ENCODE measurements at regions not wholly inside any gene's neighbourhood (a gene's known extent, or its start where the extent isn't known, plus 50 kb on each side); places are given as distances from the start of the nearest gene placed in this dataset.

DNA sequence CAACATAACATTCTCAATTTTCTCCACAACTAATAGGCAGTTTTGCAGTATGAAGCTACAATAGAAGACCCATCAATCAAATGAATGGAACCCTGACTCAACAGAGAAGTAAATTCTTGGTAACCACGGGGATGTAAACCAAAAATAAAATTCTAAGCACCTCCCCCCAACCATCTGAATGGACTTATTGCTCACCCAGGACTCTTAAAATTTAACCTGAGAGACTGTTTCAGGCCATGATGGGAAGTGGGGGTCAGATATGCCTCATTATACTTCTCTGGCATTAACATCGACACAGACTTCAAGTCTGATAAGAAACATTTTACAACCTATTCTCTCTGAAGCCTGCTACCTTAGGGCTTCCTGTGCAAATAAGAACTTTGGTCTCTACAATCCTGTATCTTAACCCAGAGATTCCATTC, 620.9 kb downstream of the TLL1 start:
- no peak for TF ChIP-seq JUND (IDR thresholded peaks at IDR 0.05)
- TF ChIP-seq, protein P1, sequence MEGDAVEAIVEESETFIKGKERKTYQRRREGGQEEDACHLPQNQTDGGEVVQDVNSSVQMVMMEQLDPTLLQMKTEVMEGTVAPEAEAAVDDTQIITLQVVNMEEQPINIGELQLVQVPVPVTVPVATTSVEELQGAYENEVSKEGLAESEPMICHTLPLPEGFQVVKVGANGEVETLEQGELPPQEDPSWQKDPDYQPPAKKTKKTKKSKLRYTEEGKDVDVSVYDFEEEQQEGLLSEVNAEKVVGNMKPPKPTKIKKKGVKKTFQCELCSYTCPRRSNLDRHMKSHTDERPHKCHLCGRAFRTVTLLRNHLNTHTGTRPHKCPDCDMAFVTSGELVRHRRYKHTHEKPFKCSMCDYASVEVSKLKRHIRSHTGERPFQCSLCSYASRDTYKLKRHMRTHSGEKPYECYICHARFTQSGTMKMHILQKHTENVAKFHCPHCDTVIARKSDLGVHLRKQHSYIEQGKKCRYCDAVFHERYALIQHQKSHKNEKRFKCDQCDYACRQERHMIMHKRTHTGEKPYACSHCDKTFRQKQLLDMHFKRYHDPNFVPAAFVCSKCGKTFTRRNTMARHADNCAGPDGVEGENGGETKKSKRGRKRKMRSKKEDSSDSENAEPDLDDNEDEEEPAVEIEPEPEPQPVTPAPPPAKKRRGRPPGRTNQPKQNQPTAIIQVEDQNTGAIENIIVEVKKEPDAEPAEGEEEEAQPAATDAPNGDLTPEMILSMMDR (IDR thresholded peaks at IDR 0.05; ENCODE audit: low read depth, low read length, missing input control): no peak
- TF ChIP-seq SP1 (IDR thresholded peaks at IDR 0.05): no peak
- TF ChIP-seq, protein P2, sequence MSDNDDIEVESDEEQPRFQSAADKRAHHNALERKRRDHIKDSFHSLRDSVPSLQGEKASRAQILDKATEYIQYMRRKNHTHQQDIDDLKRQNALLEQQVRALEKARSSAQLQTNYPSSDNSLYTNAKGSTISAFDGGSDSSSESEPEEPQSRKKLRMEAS (IDR thresholded peaks at IDR 0.05): no peak
- TF ChIP-seq YY1 (IDR thresholded peaks at IDR 0.05): no peak
- no peak for TF ChIP-seq GABPA (IDR thresholded peaks at IDR 0.05 in 1 of 2, conservative IDR thresholded peaks at IDR 0.05 in 1 of 2)
- TF ChIP-seq, protein P3, sequence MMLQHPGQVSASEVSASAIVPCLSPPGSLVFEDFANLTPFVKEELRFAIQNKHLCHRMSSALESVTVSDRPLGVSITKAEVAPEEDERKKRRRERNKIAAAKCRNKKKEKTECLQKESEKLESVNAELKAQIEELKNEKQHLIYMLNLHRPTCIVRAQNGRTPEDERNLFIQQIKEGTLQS (IDR thresholded peaks at IDR 0.05): no peak
- no peak for TF ChIP-seq TAF1 (conservative IDR thresholded peaks at IDR 0.05)

All from liver (tissue), 3 donors.